NOMO-1 (cell line): ENCODE measurements at regions not wholly inside any gene's neighbourhood (a gene's known extent, or its start where the extent isn't known, plus 50 kb on each side); places are given as distances from the start of the nearest gene placed in this dataset.
A peak's percentile ranks its signal among the peaks of the same experiment; 100 is the strongest.
"Not testable (repeated sequence)": the region's sequence is repeated elsewhere in the genome, so short reads cannot be mapped to it uniquely, and the experiment has no call there.

ENCODE experiments used
- DNase-seq, 2 experiments: peaks; one replicate each; lab custom pipeline; 2025; ENCODE audit not compliant: unreplicated experiment in 2 of 2; lab: John Stamatoyannopoulos, UW

- no peak for DNase-seq
Measured at GRCh38 chrX:42832764-42833549, 55.0 kb upstream of the PPP1R2C start.

DNA sequence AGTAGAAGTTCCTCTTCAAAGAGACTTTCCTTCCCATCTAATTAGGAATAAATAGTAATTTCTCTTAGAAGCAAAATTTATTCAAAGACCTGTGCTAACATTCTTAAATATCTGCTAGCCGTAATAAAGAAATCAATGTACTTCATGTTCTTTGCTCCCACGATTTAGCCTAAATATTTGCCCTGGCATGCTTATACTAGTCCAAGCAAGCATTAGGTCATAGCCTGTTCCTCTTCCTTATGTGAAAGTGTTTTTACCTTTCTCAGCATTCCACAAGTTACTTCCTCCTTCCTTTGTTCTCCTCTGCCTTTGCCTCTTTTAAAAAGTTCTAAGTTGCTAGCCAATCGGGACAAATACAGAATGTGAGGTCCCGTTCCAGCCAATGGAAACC is 55.6 kb upstream of the PPP1R2C start:
- not testable (repeated sequence) for DNase-seq

GRCh38 chrX:42837101-42837726 is 59.3 kb upstream of the PPP1R2C start:
- no peak for DNase-seq

DNA sequence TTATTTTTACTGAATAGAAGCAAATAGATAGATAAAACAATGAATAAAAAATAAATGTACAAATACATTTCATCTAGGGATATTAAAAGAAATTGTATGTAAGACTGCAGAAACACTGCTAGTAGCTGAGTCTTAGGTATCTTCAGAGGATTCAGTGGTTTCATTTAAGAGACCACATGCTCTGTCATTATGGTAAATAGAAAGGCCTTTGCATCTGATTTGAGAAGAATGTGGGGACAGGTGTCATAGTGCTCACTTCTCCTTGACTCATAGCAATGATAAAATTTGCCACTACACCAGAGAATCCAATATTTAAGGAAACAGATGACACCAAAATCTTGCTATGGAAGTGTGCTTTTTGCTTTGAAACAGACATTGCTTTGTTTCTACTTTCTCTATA is 59.8 kb upstream of the PPP1R2C start:
- no peak for DNase-seq

- no peak for DNase-seq
Measured at GRCh38 chrX:42839632-42840031, 61.7 kb upstream of the PPP1R2C start.

DNA sequence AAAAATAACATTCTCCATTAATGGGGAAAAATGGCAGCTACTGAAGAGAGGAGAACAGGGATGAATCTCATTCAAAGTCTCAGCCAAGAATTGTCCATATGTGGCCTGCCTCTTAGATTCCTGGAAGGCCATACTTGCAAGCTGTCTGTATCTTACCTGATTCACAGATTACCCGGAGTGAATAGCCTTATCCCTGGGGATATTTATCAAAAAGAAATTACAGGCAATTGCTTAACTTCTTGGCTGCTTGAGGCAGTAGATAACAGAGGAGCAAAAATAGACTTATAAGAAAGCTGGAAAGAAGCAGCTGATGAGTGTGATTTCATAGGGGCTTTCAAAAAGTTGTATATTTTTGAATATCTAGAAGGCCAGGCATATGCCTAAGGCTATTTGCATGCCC is 68.8 kb upstream of the PPP1R2C start:
- DNase-seq = no peak

DNA sequence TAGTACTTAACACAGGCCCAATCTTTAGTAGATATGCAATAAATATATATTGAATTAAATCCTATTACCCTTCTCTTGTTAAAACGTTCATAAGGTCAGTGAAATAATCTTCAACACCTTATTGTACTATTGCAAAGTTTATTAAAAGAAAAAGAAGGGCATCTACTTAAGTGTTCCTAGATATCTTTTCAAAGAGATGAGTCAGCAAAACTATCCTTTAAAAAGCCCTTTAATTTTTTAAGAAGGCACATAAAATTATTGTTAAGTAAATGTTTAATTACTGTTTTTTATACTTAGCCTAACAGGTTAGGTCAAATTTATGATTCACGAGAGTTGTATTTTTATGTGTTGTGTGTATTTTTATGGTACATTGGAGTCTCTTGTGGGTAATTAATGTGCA is 77.3 kb upstream of the PPP1R2C start:
- no peak for DNase-seq

- no peak for DNase-seq
Measured at GRCh38 chrX:42857766-42858165, 79.8 kb upstream of the PPP1R2C start.

DNA sequence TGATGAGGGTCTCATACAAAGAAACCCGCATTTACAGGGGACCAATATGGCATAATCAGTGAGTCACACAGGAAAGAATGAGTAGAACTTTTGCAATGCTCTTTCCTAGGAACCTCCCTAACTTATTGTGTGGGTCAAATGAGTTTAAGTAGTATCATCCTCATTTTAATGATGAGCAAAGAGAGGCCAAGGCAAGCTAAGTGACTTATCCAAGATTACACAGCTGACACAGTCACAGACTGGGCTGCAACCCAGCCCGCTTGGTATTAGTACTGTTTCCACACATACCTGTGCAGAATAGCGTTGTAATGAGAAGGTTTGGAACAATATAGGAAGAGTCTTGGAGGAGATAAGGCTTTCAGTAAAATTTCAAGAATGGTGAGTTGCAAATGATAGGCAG is 91.0 kb upstream of the PPP1R2C start:
- no peak for DNase-seq

DNA sequence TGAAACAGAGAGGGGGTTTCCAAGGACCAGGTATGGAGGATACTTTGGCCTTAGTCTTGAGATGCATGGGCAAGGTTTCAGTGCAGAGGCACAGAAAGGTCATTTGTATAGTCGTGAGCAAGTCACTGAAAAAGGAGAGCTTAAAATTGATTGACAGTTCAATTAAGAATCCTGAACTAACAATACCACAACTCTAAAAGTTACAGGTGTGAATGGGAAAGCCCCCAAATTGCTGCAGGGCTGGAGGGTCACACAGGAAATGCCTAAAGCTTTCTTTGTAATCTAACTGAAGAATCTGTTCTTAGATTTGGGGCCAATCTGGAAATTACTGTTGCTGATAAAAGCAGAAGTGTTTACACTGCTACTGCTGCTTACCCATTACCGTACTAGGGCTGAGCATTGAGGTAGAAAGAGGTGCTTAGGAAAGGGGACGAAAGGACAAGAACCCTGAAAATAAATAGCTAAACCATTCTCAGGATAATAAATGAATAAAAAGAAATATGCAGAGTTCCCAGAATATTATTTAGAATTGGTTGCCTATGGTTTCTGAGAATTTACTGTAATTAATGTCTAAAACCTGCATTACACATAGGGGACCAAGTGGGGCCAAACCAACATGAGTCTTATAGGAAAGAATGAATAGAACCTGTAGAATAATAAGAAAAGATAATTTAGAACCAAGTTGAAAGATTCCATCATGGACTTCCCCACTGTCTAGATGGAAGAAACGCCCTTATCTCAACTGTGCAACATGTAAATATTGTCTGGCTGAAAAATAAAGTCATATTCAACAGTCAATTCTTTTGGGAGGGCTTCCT is 91.9 kb upstream of the PPP1R2C start:
- no peak for DNase-seq

GRCh38 chrX:42886519-42886918 is 108.6 kb upstream of the PPP1R2C start:
- no peak for DNase-seq

- DNase-seq = no peak
Measured at GRCh38 chrX:42900947-42901346, 123.0 kb upstream of the PPP1R2C start.

DNA sequence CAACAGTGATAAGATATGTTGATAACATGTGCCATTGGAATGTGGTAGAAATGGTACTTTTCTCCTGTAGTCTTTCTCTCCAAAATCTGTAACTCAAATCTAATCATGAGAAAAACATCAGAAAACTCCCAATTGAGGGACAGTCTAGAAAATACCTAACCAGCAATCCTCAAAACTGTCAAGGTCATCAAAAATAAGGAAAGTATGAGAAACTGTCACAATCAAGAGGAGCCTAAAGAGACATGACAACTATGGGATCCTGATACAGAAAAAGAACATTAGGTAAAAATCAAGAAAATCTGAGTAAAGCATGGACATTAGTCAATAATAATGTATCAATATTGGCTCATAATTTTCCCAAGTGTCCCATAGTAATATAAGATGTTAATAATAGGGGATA is 124.5 kb upstream of the PPP1R2C start:
- DNase-seq = no peak

DNA sequence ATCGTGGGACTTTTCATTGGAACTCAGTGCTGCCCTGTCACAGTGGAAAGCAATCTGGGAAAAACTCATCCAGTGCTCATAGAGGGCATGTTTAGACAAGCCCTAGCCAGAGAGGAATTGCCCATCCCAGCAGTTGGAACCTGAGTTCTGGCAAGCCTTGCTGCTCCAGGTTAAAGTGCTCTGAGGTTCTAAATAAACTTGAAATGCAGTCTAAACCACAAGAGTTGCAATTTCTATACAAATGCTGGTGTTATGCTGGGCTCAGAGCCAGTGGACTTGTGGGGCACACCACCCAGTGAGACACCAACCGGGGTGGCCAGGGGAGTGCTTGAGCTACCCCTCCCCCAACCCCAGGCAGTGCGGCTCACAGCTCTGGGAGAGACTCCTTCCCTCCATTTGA is 142.8 kb upstream of the PPP1R2C start:
- DNase-seq = no peak

GRCh38 chrX:42930071-42930470 is 152.1 kb upstream of the PPP1R2C start:
- DNase-seq = no peak

DNA sequence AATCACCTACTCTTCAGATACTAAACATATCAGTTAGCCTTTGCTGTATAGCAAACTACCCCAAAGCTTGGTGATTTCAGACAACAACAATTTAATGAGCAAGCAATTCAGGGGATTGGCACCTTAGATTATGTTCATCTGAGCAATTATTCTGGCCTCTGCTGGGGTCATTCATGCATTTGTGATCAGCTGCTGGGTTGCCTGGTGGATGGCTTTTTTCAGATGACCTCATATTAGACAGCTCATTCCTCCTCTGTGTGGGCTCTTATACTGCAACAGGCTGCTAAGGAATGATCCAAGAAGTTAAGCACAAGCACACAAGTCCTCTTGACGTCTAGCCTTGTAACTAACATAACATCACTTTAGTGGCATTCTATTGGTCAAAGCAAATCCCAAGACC is 153.0 kb upstream of the PPP1R2C start:
- DNase-seq = no peak

DNA sequence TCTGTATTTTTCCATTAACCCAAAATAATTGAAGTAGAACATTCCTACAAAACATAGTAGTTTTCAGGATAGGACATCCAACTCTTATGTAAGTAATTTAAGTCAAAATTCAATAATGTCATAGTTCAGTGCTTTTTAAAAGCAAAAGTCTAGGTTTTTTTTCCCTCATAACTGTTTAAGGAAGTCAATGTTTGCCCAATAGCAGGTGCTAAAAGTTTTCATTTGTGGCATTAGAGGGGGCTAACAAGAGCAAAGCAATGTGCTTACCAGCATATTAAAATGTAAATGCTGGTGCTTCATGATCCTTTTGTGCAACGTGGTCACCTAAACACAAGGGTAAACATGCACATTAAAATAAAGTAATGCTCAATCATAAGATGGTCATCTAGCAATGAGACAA is 155.2 kb upstream of the PPP1R2C start:
- DNase-seq = no peak

GRCh38 chrX:42934020-42934726 is 156.2 kb upstream of the PPP1R2C start:
- peak; percentile 21 to 22 for DNase-seq

DNA sequence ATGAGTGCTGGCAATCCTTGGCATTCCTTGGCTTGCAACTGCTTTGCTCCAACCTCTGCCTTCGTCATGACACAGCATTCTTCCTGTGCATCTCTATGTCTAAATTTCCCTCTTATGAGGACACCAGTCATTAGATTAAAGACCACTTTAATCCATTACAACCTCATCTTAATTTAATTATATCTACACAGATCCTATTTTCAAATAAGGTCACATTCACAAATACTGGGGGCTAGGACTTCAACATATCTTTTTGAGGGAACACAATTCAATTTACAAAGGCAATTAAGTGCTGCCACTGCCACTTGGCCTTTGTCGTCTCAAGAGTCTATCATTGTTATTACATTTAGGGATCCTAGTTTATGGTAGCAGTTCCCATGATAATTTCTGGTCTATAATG is 163.7 kb upstream of the PPP1R2C start:
- DNase-seq = no peak

DNA sequence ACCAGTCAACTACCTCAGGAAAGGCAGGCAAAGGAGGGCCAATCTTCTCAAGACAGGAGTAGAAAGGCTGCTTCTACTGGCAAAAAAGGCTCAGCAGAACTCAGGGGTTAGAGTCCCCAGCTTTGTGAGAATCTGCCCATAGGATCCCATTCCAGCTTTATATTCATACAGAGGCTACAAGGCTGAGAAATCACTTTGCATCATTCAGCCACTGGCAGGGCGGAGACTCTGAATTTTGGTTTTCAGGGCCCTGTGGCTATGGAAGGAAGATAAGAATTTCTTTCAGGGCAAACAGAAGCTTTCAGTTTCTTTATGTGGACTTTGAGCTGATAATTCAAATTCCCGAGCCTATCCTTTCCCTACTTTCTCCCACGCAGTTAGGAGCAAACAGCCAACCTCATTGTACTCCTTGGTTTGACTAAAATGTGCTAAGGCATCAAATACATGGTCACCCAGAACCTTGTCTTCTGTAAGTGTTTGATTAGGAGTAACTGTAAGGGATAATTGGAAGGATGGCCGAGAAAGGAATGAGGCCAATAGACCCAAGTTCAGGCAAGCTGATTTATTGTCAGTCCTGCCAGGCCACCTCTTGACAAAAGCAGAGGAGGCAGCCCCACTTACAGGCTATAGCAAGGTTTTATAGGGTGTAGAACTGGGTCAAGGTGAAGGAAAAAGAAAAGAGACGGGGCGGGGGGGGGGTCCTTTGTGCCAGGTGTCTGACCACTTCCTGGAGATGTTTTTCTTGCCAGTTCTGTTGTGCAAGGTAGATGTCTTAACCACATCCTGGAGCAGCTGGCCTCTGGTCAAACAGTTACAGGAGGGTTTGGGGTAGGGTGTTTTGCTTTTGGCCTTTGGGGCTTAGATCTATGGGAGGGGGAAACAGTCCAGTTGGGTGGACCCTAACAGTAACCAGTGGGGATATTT is 165.3 kb upstream of the PPP1R2C start:
- DNase-seq = peak in 1 of 2 experiments; percentile 14
